BLaER1 treated with 17β-estradiol and CSF1 and Interleukin-3, amounts not matched to agents 10 nM and 100 nM (cell line): ENCODE measurements at regions not wholly inside any gene's neighbourhood (a gene's known extent, or its start where the extent isn't known, plus 50 kb on each side); places are given as distances from the start of the nearest gene placed in this dataset.

Source experiments
- H3K27ac ChIP-seq, 11 experiments: shearing (Covaris generic); formaldehyde crosslinking; 2 replicates each; pipeline ENCODE4 v1.8.1; 2022
- H3K27me3 ChIP-seq, 11 experiments: shearing (Covaris generic); formaldehyde crosslinking; 2 replicates each; pipeline ENCODE4 v1.8.1; 2022
- H3K36me3 ChIP-seq, 11 experiments: shearing (Covaris generic); formaldehyde crosslinking; 2 replicates each; pipeline ENCODE4 v1.8.1; 2022
- H3K4me1 ChIP-seq, 10 experiments: shearing (Covaris generic); formaldehyde crosslinking; 2 replicates each; pipeline ENCODE4 v1.8.1; 2022
- H3K4me2 ChIP-seq, 11 experiments: shearing (Covaris generic); formaldehyde crosslinking; 2 replicates each; pipeline ENCODE4 v1.8.1; 2022
- H3K4me3 ChIP-seq, 10 experiments: shearing (Covaris generic); formaldehyde crosslinking; 2 replicates each; pipeline ENCODE4 v1.8.1; 2022
- H3K9ac ChIP-seq, 11 experiments: shearing (Covaris generic); formaldehyde crosslinking; 2 replicates each; pipeline ENCODE4 v1.8.1; 2022
- H3K9me3 ChIP-seq, 11 experiments: shearing (Covaris generic); formaldehyde crosslinking; replicated peaks in 1 of 11; 2 replicates each; pipeline ENCODE4 v1.8.1; 2022
- H4K20me1 ChIP-seq, 11 experiments: shearing (Covaris generic); formaldehyde crosslinking; 2 replicates each; pipeline ENCODE4 v1.8.1; 2022
- Cebpa-rat ChIP-seq, 11 experiments: shearing (Covaris generic); IDR thresholded peaks; 2 replicates each; pipeline ENCODE4 v1.8.1; 2022

DNA sequence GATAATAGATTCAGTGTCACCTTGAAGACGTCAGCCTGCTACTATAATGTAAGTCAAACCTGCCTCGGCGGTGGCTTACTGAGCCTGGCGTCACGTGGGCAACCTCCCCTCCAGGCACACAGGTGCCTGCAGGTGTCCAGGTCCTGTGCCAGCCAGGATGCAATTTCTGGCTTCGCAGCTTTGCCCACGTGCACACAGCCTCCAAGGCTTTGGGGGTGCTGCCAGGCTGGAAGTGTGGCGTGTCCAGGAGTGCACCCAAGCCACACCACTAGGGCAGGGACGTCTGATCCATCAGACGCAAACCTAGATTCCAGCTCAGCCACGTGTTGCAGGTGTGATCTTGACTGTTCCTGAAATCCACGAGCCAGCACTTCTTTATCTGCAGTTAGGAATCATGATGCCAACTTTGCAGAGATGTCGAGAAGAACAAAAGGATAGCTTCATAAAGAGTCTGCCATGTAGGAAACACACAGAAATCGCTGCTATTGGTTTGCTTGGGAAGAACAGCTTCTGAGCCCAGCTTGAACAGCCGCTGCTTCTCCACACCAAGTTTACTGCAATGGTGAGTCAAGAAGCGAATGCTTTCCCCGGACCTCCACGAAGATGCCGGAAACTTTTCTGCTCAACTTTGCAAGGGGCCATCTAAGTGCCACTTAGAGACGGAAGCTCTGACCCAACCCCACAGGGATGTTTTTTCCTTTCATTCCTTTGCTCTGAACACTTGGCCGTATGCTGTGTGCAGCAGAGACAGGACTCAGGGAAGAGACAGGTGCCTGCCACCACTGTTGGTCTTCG, 84.2 kb upstream of the SALL3 start:
- H3K4me3 ChIP-seq, result no peak overlapping the region
- no peak for TF ChIP-seq Cebpa-rat (IDR thresholded peaks at IDR 0.05)
- H3K36me3 ChIP-seq, result no peaks in the 10 kb centered on the region
- H4K20me1 ChIP-seq, result no peaks in the 10 kb centered on the region
- no peaks in the 10 kb centered on the region for H3K4me1 ChIP-seq
- no peak overlapping the region for H3K27ac ChIP-seq
- no peak overlapping the region for H3K9ac ChIP-seq
- peaks cover 7 to 66% (median 27%) of the 10 kb centered on the region in 11 experiments for H3K9me3 ChIP-seq
- H3K27me3 ChIP-seq, result no peaks in the 10 kb centered on the region
- H3K4me2 ChIP-seq, result no peak overlapping the region

- Histone ChIP-seq H3K4me1 (no peaks in the 10 kb centered on the region), H3K27me3 (no peaks in the 10 kb centered on the region), H4K20me1 (no peaks in the 10 kb centered on the region), H3K36me3 (no peaks in the 10 kb centered on the region), H3K4me3 (no peak overlapping the region), H3K9ac (no peak overlapping the region), H3K27ac (no peak overlapping the region), H3K4me2 (no peak overlapping the region), H3K9me3 (peaks cover 3 to 61% (median 20%) of the 10 kb centered on the region in 11 experiments; a peak in 17 of 22 replicates)
- TF ChIP-seq Cebpa-rat (IDR thresholded peaks at IDR 0.05), result no peak
Measured at GRCh38 chr18:78896111-78896905, 83.3 kb upstream of the SALL3 start.

DNA sequence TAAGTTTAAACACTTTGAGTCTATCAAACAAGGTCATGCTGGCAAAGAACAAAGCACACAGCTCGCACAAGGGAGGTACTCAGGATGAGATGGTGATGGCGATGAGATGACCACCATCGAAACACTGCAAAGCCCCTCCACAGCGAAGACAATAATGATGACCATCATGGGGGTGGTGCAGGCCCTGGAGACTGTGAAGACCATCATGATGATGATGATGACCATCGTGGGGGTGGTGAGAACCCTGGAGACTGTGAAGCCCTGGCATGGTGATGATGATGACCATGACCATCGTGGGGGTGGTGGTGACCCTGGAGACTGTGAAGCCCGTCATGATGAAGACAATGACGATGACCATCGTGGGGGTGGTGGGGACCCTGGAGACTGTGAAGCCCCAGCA, 81.6 kb upstream of the SALL3 start:
- no peak overlapping the region for H3K4me2 ChIP-seq
- H4K20me1 ChIP-seq, result no peaks in the 10 kb centered on the region
- H3K4me1 ChIP-seq, result no peaks in the 10 kb centered on the region
- no peak overlapping the region for H3K27ac ChIP-seq
- H3K9me3 ChIP-seq, result peaks cover 3 to 50% (median 17%) of the 10 kb centered on the region in 11 experiments; a peak in 17 of 22 replicates
- no peak for TF ChIP-seq Cebpa-rat (IDR thresholded peaks at IDR 0.05)
- H3K9ac ChIP-seq, result no peak overlapping the region
- H3K27me3 ChIP-seq, result no peaks in the 10 kb centered on the region
- H3K4me3 ChIP-seq, result no peak overlapping the region
- H3K36me3 ChIP-seq, result no peaks in the 10 kb centered on the region

GRCh38 chr18:78898635-78899034, 81.0 kb upstream of the SALL3 start:
- Histone ChIP-seq H3K9ac (no peak overlapping the region), H3K4me3 (no peak overlapping the region), H3K4me2 (no peak overlapping the region), H3K9me3 (peaks cover 3 to 50% (median 17%) of the 10 kb centered on the region in 11 experiments; a peak in 17 of 22 replicates), H4K20me1 (no peaks in the 10 kb centered on the region), H3K27ac (no peak overlapping the region), H3K27me3 (no peaks in the 10 kb centered on the region), H3K4me1 (no peaks in the 10 kb centered on the region), H3K36me3 (no peaks in the 10 kb centered on the region)
- TF ChIP-seq Cebpa-rat (IDR thresholded peaks at IDR 0.05), result no peak

DNA sequence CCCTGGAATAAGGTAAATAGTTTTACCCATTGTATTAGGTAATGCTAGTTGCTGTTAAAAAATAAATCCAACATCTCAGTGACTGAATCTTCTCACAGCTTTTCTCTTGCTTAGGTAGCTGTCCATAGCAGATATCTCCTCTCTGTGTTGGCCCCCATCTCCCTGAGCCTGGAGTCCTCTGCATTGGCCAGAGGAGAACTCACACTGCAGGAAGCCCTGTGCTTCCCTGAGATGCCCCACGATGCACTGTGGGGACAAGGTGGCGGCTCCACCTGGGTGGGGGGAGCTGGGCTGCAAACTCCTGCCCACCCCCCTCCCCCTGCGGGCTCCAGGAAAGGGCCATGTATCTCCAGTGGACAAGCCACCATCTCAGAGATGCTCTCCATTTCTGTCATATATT, 80.4 kb upstream of the SALL3 start:
- no peak overlapping the region for H3K27ac ChIP-seq
- no peak overlapping the region for H3K4me3 ChIP-seq
- H3K9me3 ChIP-seq, result peaks cover 3 to 50% (median 17%) of the 10 kb centered on the region in 11 experiments; a peak in 17 of 22 replicates
- no peaks in the 10 kb centered on the region for H3K36me3 ChIP-seq
- TF ChIP-seq Cebpa-rat (IDR thresholded peaks at IDR 0.05), result no peak
- H3K4me2 ChIP-seq, result no peak overlapping the region
- no peaks in the 10 kb centered on the region for H3K4me1 ChIP-seq
- no peaks in the 10 kb centered on the region for H3K27me3 ChIP-seq
- no peak overlapping the region for H3K9ac ChIP-seq
- no peaks in the 10 kb centered on the region for H4K20me1 ChIP-seq

DNA sequence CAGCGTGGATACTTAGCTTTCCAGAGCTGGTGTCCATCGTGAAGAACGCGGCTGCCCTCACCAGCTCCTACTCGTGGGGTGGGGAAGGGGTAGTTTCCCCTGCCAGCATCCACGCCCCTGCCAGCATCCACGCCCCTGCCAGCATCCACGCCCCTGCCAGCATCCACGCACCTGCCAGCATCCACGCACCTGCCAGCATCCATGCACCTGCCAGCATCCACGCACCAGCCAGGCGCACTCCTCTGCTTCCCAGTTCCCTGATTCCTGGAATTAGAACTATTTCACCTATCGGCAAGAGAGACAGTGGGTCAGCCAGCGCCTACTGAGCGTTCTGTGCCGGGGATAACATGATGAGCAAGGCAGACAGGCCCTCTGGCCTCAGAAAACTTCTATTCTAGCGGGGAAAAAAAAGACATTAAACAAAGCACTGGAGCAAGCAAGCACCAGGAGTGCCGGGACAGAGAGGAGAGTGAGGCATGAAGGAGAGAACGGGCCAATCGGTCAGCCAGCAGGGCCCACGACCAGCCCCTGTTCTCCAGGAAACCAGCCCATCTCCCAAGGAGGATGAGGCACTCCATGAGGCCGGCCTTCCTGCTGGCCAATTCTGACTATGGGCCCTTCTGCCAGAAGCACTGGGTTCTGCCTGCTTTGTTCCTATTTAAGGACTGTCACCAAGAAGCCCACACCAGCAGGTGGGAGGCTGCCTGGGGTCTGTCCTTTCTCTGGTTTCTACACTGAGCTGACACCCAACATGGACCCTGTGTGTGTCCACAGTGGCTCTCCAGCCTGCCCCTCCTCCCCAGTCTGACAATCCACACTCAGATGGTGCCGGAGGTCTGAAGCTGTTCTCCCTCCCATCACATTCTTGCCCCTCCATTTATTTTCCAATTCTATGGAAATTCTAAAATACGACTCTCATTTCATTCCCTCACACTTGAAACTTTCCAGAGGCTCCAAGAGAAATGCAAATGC, 78.4 kb upstream of the SALL3 start:
- no peaks in the 10 kb centered on the region for H3K4me1 ChIP-seq
- peaks cover 3 to 44% (median 17%) of the 10 kb centered on the region in 11 experiments; a peak in 17 of 22 replicates for H3K9me3 ChIP-seq
- no peak overlapping the region for H3K4me3 ChIP-seq
- no peaks in the 10 kb centered on the region for H3K27me3 ChIP-seq
- no peaks in the 10 kb centered on the region for H4K20me1 ChIP-seq
- H3K27ac ChIP-seq, result no peak overlapping the region
- H3K36me3 ChIP-seq, result no peaks in the 10 kb centered on the region
- no peak for TF ChIP-seq Cebpa-rat (IDR thresholded peaks at IDR 0.05)
- no peak overlapping the region for H3K4me2 ChIP-seq
- H3K9ac ChIP-seq, result no peak overlapping the region

DNA sequence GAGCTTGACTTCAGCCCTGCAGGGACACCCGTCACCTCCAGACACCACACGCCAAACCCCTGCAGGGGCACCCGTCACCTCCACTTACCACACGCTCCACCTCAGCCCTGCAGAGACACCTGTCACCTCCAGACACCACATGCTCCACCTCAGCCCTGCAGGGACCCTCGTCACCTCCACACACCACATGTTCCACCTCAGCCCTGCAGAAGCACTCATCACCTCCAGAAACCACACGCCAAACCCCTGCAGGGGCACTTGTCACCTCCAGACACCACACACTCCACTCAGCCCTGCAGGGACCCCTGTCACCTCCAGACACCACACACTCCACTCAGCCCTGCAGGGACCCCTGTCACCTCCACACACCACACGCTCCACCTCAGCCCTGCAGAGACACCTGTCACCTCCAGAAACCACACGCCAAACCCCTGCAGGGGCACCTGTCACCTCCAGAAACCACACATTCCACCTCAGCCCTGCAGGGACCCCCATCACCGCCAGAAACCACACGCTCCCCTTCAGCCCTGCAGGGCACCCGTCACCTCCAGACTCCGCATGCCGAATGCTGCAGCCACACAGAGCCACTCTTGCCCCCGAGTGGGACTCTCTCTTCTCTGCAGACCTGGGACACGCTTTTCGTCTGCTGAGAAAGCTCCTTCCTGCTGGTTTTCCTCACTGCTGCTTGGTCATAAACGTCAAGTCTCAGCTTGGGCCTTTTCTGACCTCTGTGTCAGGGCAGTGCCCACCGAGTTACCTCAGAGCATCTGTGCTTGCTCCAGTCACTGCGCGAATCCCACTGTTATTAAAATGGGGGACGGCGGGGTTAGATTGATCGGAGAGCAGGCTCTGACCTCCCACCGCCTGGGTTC, 77.5 kb upstream of the SALL3 start:
- H3K27ac ChIP-seq, result no peak overlapping the region
- peaks cover 3 to 36% (median 17%) of the 10 kb centered on the region in 11 experiments; a peak in 17 of 22 replicates for H3K9me3 ChIP-seq
- H3K4me1 ChIP-seq, result no peaks in the 10 kb centered on the region
- no peak overlapping the region for H3K9ac ChIP-seq
- H3K4me3 ChIP-seq, result no peak overlapping the region
- H3K4me2 ChIP-seq, result no peak overlapping the region
- H3K27me3 ChIP-seq, result no peaks in the 10 kb centered on the region
- no peaks in the 10 kb centered on the region for H3K36me3 ChIP-seq
- no peak for TF ChIP-seq Cebpa-rat (IDR thresholded peaks at IDR 0.05)
- H4K20me1 ChIP-seq, result no peaks in the 10 kb centered on the region

DNA sequence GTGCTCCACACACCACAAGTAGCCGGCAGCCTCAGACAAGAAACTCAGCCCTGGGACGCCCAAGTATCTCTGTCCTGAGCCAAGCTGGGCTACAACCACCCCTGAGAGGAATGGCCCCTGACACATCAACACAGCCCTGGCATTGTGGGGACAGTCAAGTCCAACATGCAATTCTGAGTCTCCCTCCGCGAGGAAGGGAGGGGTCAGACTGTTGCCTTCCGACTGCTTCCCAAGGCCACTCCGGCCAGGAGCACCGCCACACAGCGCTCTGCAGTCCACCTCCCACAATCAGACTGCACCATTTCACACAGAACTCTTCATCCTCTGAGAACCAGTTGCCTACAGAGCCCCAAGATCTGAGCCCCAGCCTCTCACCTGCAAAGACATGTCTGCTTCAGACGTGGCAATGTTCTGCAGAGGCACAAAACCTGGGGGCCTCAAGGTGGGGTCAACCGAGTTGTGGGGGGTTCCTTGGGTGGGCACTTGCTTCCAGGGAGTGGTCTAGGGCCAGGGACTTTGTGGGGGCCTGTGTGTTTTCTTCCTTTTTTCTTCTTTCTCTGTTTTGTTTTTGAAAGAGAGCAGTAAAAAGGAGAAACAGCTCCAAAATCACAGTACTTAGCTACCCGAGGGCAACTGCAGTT, 76.7 kb upstream of the SALL3 start:
- no peaks in the 10 kb centered on the region for H3K4me1 ChIP-seq
- no peaks in the 10 kb centered on the region for H4K20me1 ChIP-seq
- no peak for TF ChIP-seq Cebpa-rat (IDR thresholded peaks at IDR 0.05)
- H3K9me3 ChIP-seq, result peaks cover 3 to 29% (median 17%) of the 10 kb centered on the region in 11 experiments; a peak in 17 of 22 replicates
- no peak overlapping the region for H3K9ac ChIP-seq
- H3K4me3 ChIP-seq, result no peak overlapping the region
- no peaks in the 10 kb centered on the region for H3K36me3 ChIP-seq
- H3K27ac ChIP-seq, result no peak overlapping the region
- H3K27me3 ChIP-seq, result no peaks in the 10 kb centered on the region
- H3K4me2 ChIP-seq, result no peak overlapping the region
